HEK293 (cell line): ENCODE measurements at regions not wholly inside any gene's neighbourhood (a gene's known extent, or its start where the extent isn't known, plus 50 kb on each side); places are given as distances from the start of the nearest gene placed in this dataset.

Experiments
- CTCF ChIA-PET: fragments of 350-600 bp; formaldehyde crosslinking; extraction: SDS; loops from one replicate; lab custom pipeline; 2021; ENCODE audit warnings: antibody characterized with exemption; lab: Yijun Ruan, JAX
- POLR2A ChIA-PET: fragments of 300-600 bp; formaldehyde crosslinking; extraction: SDS; loops from one replicate; lab custom pipeline; 2020; ENCODE audit warnings: antibody characterized with exemption, inconsistent platforms; lab: Yijun Ruan, JAX
- H3K27ac ChIP-seq: fragments of 200-500 bp; sonication (Bioruptor generic); 2 replicates; pipeline ENCODE4 v1.5.1; 2014; ENCODE audit warnings: low read depth, low read length, control low read depth, inconsistent platforms; ENCODE audit errors: extremely low read depth
- H3K36me3 ChIP-seq, 2 experiments: fragments of 200-500 bp in 1 of 2; sonication (Bioruptor generic) in 1 of 2; 1 replicate in 1 of 2; 2 replicates in 1 of 2; pipeline ENCODE4 v1.5.1; 2014 to 2017; ENCODE audit warnings: inconsistent platforms in 2 of 2, low read length in 2 of 2; ENCODE audit not compliant: control insufficient read depth in 2 of 2, insufficient read depth in 1 of 2
- H3K4me1 ChIP-seq: fragments of 200-500 bp; sonication (Bioruptor generic); 2 replicates; pipeline ENCODE4 v1.5.1; 2014; ENCODE audit warnings: mild to moderate bottlenecking, low read length, inconsistent platforms; ENCODE audit not compliant: control insufficient read depth, insufficient read depth
- H3K4me3 ChIP-seq: 2 replicates; pipeline ENCODE4 v1.5.1; 2011; ENCODE audit warnings: low read depth, mild to moderate bottlenecking, control low read depth, low read length, moderate library complexity
- H3K9me3 ChIP-seq: fragments of 200-500 bp; sonication (Bioruptor generic); 2 replicates; pipeline ENCODE4 v1.5.1; 2014; ENCODE audit warnings: low read depth, low read length, inconsistent platforms; ENCODE audit not compliant: control insufficient read depth, insufficient read depth
- CTCF ChIP-seq: fragments of 450-650 bp; formaldehyde crosslinking; IDR thresholded peaks from 2 replicates; pipeline ENCODE4 v1.5.1; 2016; ENCODE audit warnings: missing biosample characterization, missing genetic modification characterization
- MZF1 ChIP-seq: fragments of 450-650 bp; formaldehyde crosslinking; IDR thresholded peaks from 2 replicates; pipeline ENCODE4 v1.5.1; 2017; ENCODE audit warnings: missing biosample characterization, missing genetic modification characterization, borderline replicate concordance
- ZBTB20 ChIP-seq: fragments of 450-650 bp; formaldehyde crosslinking; IDR thresholded peaks from 2 replicates; pipeline ENCODE4 v1.5.1; 2016; ENCODE audit warnings: missing biosample characterization, missing genetic modification characterization
- ZBTB8A ChIP-seq: fragments of 450-650 bp; formaldehyde crosslinking; IDR thresholded peaks from 2 replicates; pipeline ENCODE4 v1.5.1; 2016; ENCODE audit warnings: missing biosample characterization, missing genetic modification characterization
- ZNF174 ChIP-seq: fragments of 450-650 bp; formaldehyde crosslinking; IDR thresholded peaks from 2 replicates; pipeline ENCODE4 v1.5.0; 2017; ENCODE audit warnings: missing biosample characterization, mild to moderate bottlenecking, missing genetic modification characterization
- ZNF221 ChIP-seq: fragments of 450-650 bp; formaldehyde crosslinking; IDR thresholded peaks from 2 replicates; pipeline ENCODE4 v1.5.1; 2017; ENCODE audit warnings: missing biosample characterization, missing genetic modification characterization, borderline replicate concordance
- ZNF335 ChIP-seq: fragments of 450-650 bp; formaldehyde crosslinking; conservative IDR thresholded peaks from 2 replicates; pipeline ENCODE4 v1.5.1; 2016; ENCODE audit warnings: missing biosample characterization, missing genetic modification characterization
- ZNF37A ChIP-seq: fragments of 450-650 bp; IDR thresholded peaks from 2 replicates; pipeline ENCODE4 v1.5.1; 2018; ENCODE audit warnings: missing biosample characterization, missing genetic modification characterization
- ZNF514 ChIP-seq: fragments of 450-650 bp; formaldehyde crosslinking; IDR thresholded peaks from 2 replicates; pipeline ENCODE4 v1.5.1; 2016; ENCODE audit warnings: missing biosample characterization, missing genetic modification characterization
- ZNF555 ChIP-seq: fragments of 450-650 bp; formaldehyde crosslinking; conservative IDR thresholded peaks from 2 replicates; pipeline ENCODE4 v1.5.1; 2017; ENCODE audit warnings: missing biosample characterization, mild to moderate bottlenecking, missing genetic modification characterization, inconsistent platforms
- ZNF600 ChIP-seq: fragments of 450-650 bp; formaldehyde crosslinking; IDR thresholded peaks from 2 replicates; pipeline ENCODE4 v1.5.1; 2016; ENCODE audit warnings: missing biosample characterization, missing genetic modification characterization
- ZNF629 ChIP-seq: fragments of 450-650 bp; formaldehyde crosslinking; IDR thresholded peaks from 2 replicates; pipeline ENCODE4 v1.5.1; 2017; ENCODE audit warnings: missing biosample characterization, missing genetic modification characterization
- ZNF707 ChIP-seq: fragments of 450-650 bp; formaldehyde crosslinking; IDR thresholded peaks from 2 replicates; pipeline ENCODE4 v1.5.1; 2016; ENCODE audit warnings: missing biosample characterization, missing genetic modification characterization
- ZSCAN23 ChIP-seq: fragments of 450-650 bp; formaldehyde crosslinking; IDR thresholded peaks from 2 replicates; pipeline ENCODE4 v1.5.1; 2016; ENCODE audit warnings: missing biosample characterization, missing genetic modification characterization
- ZSCAN4 ChIP-seq: fragments of 450-650 bp; formaldehyde crosslinking; IDR thresholded peaks from 2 replicates; pipeline ENCODE4 v1.5.1; 2017; ENCODE audit warnings: missing biosample characterization, missing genetic modification characterization
- TF ChIP-seq, protein P1 (sequence below): fragments of 450-650 bp; formaldehyde crosslinking; IDR thresholded peaks from 2 replicates; pipeline ENCODE4 v1.5.0; 2017; ENCODE audit warnings: missing biosample characterization, missing genetic modification characterization, borderline replicate concordance
- TF ChIP-seq, protein P2 (sequence below): fragments of 450-650 bp; formaldehyde crosslinking; IDR thresholded peaks from 2 replicates; pipeline ENCODE4 v1.5.1; 2016; ENCODE audit warnings: missing biosample characterization, missing genetic modification characterization
- TF ChIP-seq, protein P3 (sequence below): IDR thresholded peaks from 2 replicates; pipeline ENCODE4 v1.6.1; 2011; ENCODE audit warnings: mild to moderate bottlenecking, low read depth, low read length, borderline replicate concordance
- TF ChIP-seq, protein P4 (sequence below): fragments of 450-650 bp; formaldehyde crosslinking; IDR thresholded peaks from 2 replicates; pipeline ENCODE4 v1.5.1; 2016; ENCODE audit warnings: missing biosample characterization, missing genetic modification characterization

DNA sequence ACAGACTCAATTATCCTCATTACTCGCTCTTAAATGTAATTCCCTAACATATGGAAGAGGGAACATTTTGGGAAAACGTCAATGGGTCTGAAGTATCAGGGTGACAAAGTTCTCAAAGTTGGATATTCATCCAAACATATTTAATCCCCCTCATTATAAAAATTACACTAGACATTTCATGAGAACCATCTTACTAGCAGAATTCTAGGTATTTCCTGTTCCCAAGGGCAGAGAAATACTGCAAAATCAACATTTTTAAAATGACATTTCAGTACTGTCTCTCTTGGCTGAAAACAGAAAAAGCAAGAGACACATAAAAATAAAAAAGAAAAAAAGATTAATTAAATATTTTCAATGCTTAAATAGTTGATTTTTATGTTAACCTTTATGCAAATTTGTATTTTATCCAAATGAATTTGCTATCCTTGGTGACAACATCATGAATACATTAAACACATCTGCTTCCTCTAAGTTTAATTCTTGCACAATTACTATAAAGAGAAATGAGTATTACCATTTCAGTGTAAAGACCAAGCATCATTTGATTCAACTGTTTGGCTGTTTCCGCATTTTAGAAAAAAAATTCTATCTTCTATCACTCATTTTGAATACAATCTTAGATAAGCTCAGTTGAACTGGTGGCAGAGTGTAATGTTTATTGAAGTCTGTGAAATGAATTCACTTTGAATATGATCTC is 114.8 kb upstream of the COL8A1 start:
- Histone ChIP-seq H3K4me1 (no peaks in the 10 kb centered on the region), H3K4me3 (no peak overlapping the region), H3K36me3 (no peaks in the 10 kb centered on the region), H3K9me3 (no peaks in the 10 kb centered on the region), H3K27ac (no peak overlapping the region)
- TF ChIP-seq, protein P1, sequence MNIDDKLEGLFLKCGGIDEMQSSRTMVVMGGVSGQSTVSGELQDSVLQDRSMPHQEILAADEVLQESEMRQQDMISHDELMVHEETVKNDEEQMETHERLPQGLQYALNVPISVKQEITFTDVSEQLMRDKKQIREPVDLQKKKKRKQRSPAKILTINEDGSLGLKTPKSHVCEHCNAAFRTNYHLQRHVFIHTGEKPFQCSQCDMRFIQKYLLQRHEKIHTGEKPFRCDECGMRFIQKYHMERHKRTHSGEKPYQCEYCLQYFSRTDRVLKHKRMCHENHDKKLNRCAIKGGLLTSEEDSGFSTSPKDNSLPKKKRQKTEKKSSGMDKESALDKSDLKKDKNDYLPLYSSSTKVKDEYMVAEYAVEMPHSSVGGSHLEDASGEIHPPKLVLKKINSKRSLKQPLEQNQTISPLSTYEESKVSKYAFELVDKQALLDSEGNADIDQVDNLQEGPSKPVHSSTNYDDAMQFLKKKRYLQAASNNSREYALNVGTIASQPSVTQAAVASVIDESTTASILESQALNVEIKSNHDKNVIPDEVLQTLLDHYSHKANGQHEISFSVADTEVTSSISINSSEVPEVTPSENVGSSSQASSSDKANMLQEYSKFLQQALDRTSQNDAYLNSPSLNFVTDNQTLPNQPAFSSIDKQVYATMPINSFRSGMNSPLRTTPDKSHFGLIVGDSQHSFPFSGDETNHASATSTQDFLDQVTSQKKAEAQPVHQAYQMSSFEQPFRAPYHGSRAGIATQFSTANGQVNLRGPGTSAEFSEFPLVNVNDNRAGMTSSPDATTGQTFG, result no peak
- TF ChIP-seq, protein P2, sequence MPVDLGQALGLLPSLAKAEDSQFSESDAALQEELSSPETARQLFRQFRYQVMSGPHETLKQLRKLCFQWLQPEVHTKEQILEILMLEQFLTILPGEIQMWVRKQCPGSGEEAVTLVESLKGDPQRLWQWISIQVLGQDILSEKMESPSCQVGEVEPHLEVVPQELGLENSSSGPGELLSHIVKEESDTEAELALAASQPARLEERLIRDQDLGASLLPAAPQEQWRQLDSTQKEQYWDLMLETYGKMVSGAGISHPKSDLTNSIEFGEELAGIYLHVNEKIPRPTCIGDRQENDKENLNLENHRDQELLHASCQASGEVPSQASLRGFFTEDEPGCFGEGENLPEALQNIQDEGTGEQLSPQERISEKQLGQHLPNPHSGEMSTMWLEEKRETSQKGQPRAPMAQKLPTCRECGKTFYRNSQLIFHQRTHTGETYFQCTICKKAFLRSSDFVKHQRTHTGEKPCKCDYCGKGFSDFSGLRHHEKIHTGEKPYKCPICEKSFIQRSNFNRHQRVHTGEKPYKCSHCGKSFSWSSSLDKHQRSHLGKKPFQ (tag by site-specific recombination), result no peak
- TF ChIP-seq, protein P3, sequence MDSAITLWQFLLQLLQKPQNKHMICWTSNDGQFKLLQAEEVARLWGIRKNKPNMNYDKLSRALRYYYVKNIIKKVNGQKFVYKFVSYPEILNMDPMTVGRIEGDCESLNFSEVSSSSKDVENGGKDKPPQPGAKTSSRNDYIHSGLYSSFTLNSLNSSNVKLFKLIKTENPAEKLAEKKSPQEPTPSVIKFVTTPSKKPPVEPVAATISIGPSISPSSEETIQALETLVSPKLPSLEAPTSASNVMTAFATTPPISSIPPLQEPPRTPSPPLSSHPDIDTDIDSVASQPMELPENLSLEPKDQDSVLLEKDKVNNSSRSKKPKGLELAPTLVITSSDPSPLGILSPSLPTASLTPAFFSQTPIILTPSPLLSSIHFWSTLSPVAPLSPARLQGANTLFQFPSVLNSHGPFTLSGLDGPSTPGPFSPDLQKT, result no peak
- no peak for TF ChIP-seq ZNF221
- ChIA-PET CTCF (no interaction called here), POLR2A (interaction anchor here (0.7 kb wide), 1 partner anchor 24 kb away, joined by 4 read pairs; no protein-coding TSS in a partner anchor)

DNA sequence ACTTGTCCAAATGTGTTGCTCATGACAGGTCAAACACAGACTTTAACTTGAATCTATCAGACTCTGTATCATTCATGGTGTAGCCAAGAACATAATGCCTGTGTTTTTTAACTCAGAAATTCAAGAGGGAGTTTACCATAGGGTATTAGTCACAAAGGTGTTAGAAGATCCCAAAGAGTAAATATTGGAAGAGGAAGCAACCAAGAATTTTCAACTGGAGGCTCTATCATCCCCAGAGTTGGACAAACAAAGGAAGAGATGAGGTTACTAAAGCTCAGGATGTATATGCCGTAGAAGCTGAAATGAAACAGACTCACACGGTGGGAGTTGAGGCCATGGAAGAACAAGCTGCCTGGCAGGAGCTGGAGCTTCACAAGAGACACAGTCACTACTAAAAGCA is 116.2 kb upstream of the COL8A1 start:
- no peak overlapping the region for H3K27ac ChIP-seq
- ChIA-PET POLR2A (no interaction called here), CTCF (no interaction called here)
- H3K9me3 ChIP-seq, result no peaks in the 10 kb centered on the region
- no peak for TF ChIP-seq ZNF174 (tag by site-specific recombination)
- no peak for TF ChIP-seq ZNF335
- TF ChIP-seq ZNF707, result no peak
- TF ChIP-seq MZF1 (tag by site-specific recombination), result no peak
- TF ChIP-seq ZNF629, result no peak
- TF ChIP-seq ZBTB8A, result no peak
- no peak for TF ChIP-seq ZNF514 (tag by site-specific recombination)
- TF ChIP-seq, protein P2 (tag by site-specific recombination), result no peak
- TF ChIP-seq ZNF555 (tag by site-specific recombination), result no peak
- no peak for TF ChIP-seq ZNF37A (tag by site-specific recombination)
- TF ChIP-seq ZSCAN23 (tag by site-specific recombination), result no peak
- TF ChIP-seq ZBTB20, result no peak
- no peaks in the 10 kb centered on the region for H3K4me1 ChIP-seq
- H3K36me3 ChIP-seq, result no peaks in the 10 kb centered on the region
- H3K4me3 ChIP-seq, result no peak overlapping the region

DNA sequence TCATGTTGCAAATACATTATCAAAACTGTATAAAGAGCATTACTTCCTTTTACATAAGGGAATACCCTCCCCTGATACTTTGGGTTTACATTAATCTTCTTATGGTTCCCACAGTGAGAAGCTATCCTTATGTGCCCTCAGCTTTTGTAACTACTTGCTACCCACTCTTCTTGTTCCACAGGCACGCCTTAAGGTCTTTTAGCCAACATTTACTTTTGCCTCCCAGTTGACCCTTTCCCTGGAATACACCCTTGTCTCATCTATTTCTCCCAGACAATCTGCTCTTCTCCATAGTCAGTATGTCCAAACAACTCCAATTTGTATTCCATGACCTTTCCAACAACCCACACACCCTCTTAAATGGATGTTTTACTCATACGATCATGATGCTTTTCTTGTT is 116.8 kb upstream of the COL8A1 start:
- H3K4me1 ChIP-seq, result no peaks in the 10 kb centered on the region
- H3K27ac ChIP-seq, result no peak overlapping the region
- ChIA-PET CTCF (no interaction called here), POLR2A (interaction anchor here (0.6 kb wide), 1 partner anchor 634 kb away, joined by 3 read pairs; no protein-coding TSS in a partner anchor)
- H3K4me3 ChIP-seq, result no peak overlapping the region
- H3K36me3 ChIP-seq, result no peaks in the 10 kb centered on the region
- no peaks in the 10 kb centered on the region for H3K9me3 ChIP-seq
- no peak for TF ChIP-seq ZSCAN4
- no peak for TF ChIP-seq ZNF335
- TF ChIP-seq, protein P4, sequence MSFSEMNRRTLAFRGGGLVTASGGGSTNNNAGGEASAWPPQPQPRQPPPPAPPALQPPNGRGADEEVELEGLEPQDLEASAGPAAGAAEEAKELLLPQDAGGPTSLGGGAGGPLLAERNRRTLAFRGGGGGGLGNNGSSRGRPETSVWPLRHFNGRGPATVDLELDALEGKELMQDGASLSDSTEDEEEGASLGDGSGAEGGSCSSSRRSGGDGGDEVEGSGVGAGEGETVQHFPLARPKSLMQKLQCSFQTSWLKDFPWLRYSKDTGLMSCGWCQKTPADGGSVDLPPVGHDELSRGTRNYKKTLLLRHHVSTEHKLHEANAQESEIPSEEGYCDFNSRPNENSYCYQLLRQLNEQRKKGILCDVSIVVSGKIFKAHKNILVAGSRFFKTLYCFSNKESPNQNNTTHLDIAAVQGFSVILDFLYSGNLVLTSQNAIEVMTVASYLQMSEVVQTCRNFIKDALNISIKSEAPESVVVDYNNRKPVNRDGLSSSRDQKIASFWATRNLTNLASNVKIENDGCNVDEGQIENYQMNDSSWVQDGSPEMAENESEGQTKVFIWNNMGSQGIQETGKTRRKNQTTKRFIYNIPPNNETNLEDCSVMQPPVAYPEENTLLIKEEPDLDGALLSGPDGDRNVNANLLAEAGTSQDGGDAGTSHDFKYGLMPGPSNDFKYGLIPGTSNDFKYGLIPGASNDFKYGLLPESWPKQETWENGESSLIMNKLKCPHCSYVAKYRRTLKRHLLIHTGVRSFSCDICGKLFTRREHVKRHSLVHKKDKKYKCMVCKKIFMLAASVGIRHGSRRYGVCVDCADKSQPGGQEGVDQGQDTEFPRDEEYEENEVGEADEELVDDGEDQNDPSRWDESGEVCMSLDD, result no peak
- no peak for TF ChIP-seq CTCF (tag by site-specific recombination)
- no peak for TF ChIP-seq ZNF600 (tag by site-specific recombination)
